GM23338 (cell line): ENCODE measurements at regions not wholly inside any gene's neighbourhood (a gene's known extent, or its start where the extent isn't known, plus 50 kb on each side); places are given as distances from the start of the nearest gene placed in this dataset.

Experiments used
- ATAC-seq: fragments of 200-7000 bp; cut with Tn5 transposase; 3 replicates; pipeline ENCODE4 v1.9.1; 2020
- DNase-seq: peaks from one replicate; pipeline ENCODE4 v3.0.0-alpha.2; 2015; ENCODE audit warnings: low spot score
- H2AFZ ChIP-seq: fragments of 200-600 bp; sonication (generic); 2 replicates; pipeline ENCODE4 v1.8.0; 2016; ENCODE audit warnings: antibody characterized with exemption, mild to moderate bottlenecking, moderate library complexity
- H3F3A ChIP-seq: fragments of 200-600 bp; sonication (generic); replicated peaks from 2 replicates; pipeline ENCODE4 v1.8.0; 2017; ENCODE audit warnings: antibody characterized with exemption, mixed run types, low read depth
- H3K27ac ChIP-seq: fragments of 200-600 bp; sonication (generic); 2 replicates; pipeline ENCODE4 v1.6.1; 2016; ENCODE audit warnings: low read depth
- H3K27me3 ChIP-seq: fragments of 200-600 bp; sonication (generic); 2 replicates; pipeline ENCODE4 v1.8.0; 2016; ENCODE audit warnings: mild to moderate bottlenecking, mixed run types, moderate library complexity; ENCODE audit not compliant: insufficient read depth
- H3K36me3 ChIP-seq: fragments of 200-600 bp; sonication (generic); 2 replicates; pipeline ENCODE4 v1.8.0; 2016; ENCODE audit warnings: mild to moderate bottlenecking; ENCODE audit not compliant: insufficient read depth
- H3K4me1 ChIP-seq: fragments of 200-600 bp; sonication (generic); 2 replicates; pipeline ENCODE4 v1.8.0; 2016; ENCODE audit warnings: mild to moderate bottlenecking, moderate library complexity; ENCODE audit not compliant: insufficient read depth
- H3K4me2 ChIP-seq: fragments of 200-600 bp; sonication (generic); 2 replicates; pipeline ENCODE4 v1.7.1; 2017; ENCODE audit warnings: mixed run types
- H3K4me3 ChIP-seq: fragments of 200-600 bp; sonication (generic); 2 replicates; pipeline ENCODE4 v1.6.1; 2016; ENCODE audit warnings: mixed run types
- H3K79me2 ChIP-seq: fragments of 200-600 bp; sonication (generic); replicated peaks from 2 replicates; pipeline ENCODE4 v1.8.0; 2017; ENCODE audit warnings: mild to moderate bottlenecking; ENCODE audit not compliant: insufficient read depth
- H3K9me2 ChIP-seq: fragments of 200-600 bp; sonication (generic); 2 replicates; pipeline ENCODE4 v1.8.0; 2017; ENCODE audit not compliant: insufficient read depth
- H4K20me1 ChIP-seq: fragments of 200-600 bp; sonication (generic); replicated peaks from 2 replicates; pipeline ENCODE4 v1.8.0; 2017; ENCODE audit warnings: mild to moderate bottlenecking; ENCODE audit not compliant: insufficient read depth
- H3K27ac Mint-ChIP-seq: 2 replicates; pipeline ENCODE4 v1.8.0; 2020; ENCODE audit warnings: inconsistent platforms, mild to moderate bottlenecking, moderate library complexity, mixed read lengths
- H3K27me3 Mint-ChIP-seq: 3 replicates; pipeline ENCODE4 v1.8.0; 2022; ENCODE audit warnings: low read depth, mild to moderate bottlenecking, moderate library complexity, mixed read lengths, inconsistent platforms; ENCODE audit not compliant: insufficient read depth, poor library complexity
- H3K36me3 Mint-ChIP-seq: 3 replicates; pipeline ENCODE4 v1.8.0; 2021; ENCODE audit warnings: low read depth, mild to moderate bottlenecking, inconsistent platforms, moderate library complexity, mixed read lengths
- H3K4me1 Mint-ChIP-seq: 3 replicates; pipeline ENCODE4 v1.8.0; 2020; ENCODE audit warnings: mild to moderate bottlenecking, inconsistent platforms, mixed read lengths
- H3K4me3 Mint-ChIP-seq: 3 replicates; pipeline ENCODE4 v1.8.0; 2021; ENCODE audit warnings: moderate library complexity, mild to moderate bottlenecking, inconsistent platforms, mixed read lengths
- H3K9me3 Mint-ChIP-seq: 3 replicates; pipeline ENCODE4 v1.8.0; 2020; ENCODE audit warnings: moderate library complexity, mild to moderate bottlenecking, inconsistent platforms, mixed read lengths
- EZH2 ChIP-seq: fragments of 200-600 bp; sonication (generic); IDR thresholded peaks from one replicate; pipeline ENCODE4 v1.8.0; 2017; ENCODE audit warnings: antibody characterized with exemption, mild to moderate bottlenecking, low read depth; ENCODE audit not compliant: unreplicated experiment
- EZH2phosphoT487 ChIP-seq: fragments of 200-600 bp; sonication (generic); IDR thresholded peaks from one replicate; pipeline ENCODE4 v1.8.1; 2018; ENCODE audit warnings: antibody characterized with exemption; ENCODE audit not compliant: unreplicated experiment
- NANOG ChIP-seq: IDR thresholded peaks from 2 replicates; pipeline ENCODE4 v1.6.1; 2016; ENCODE audit warnings: antibody characterized with exemption, borderline replicate concordance
- REST ChIP-seq: IDR thresholded peaks from one replicate; pipeline ENCODE4 v1.6.1; 2018; ENCODE audit warnings: antibody characterized with exemption; ENCODE audit not compliant: unreplicated experiment
- STAT1 ChIP-seq: IDR thresholded peaks from one replicate; pipeline ENCODE4 v1.6.1; 2016; ENCODE audit warnings: antibody characterized with exemption; ENCODE audit not compliant: unreplicated experiment
- ZNF114 ChIP-seq: fragments of 250-450 bp; sonication (Bioruptor Pico); IDR thresholded peaks from 2 replicates; pipeline ENCODE4 v1.5.0; 2020; ENCODE audit warnings: mild to moderate bottlenecking, moderate library complexity
- TF ChIP-seq, protein P1 (sequence below), 2 experiments: fragments of 200-600 bp in 1 of 2; sonication (generic) in 1 of 2; conservative IDR thresholded peaks; 2 replicates each; pipeline versions ENCODE4 v1.5.1 to v1.6.1; 2016 to 2017; ENCODE audit warnings: antibody characterized with exemption in 2 of 2, low read depth in 2 of 2, mild to moderate bottlenecking in 2 of 2, moderate library complexity in 1 of 2
- TF ChIP-seq, protein P2 (sequence below): fragments of 250-450 bp; sonication (Bioruptor Pico); IDR thresholded peaks from 2 replicates; pipeline ENCODE4 v1.5.0; 2020; ENCODE audit warnings: mild to moderate bottlenecking, moderate library complexity
- TF ChIP-seq, protein P3 (sequence below): IDR thresholded peaks from 2 replicates; pipeline ENCODE4 v1.6.1; 2016; ENCODE audit warnings: antibody characterized with exemption

DNA sequence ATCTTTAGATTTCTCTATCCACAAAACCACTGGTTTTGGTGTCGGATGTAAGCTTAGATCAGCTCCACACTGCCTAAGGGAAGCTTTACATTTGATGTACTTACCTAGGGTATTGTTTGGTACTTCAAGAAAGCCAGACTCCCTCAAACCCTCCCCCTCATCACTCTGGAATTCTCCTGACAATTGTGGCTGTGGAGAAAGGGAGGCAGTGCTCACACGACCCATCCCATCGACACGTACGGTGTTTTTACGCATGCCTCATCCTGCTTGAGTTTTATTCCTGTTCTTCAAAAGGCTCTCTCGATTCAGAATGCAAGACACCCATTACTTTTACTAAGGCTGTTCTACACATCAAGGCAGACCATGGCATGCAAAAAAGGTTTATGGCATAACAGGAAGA, 67.3 kb upstream of the ONECUT1 start:
- peaks cover 17% of the 10 kb centered on the region; the same call in 1 of the 2 replicates for H3K9me2 ChIP-seq
- H3K4me3 Mint-ChIP-seq = no peak overlapping the region
- peaks cover 19% of the 10 kb centered on the region for H3K4me1 Mint-ChIP-seq
- H3K27me3 ChIP-seq = 0 out of 2 replicates have a peak, but pooled peaks cover 2% of the 10 kb centered on the region
- no peaks in the 10 kb centered on the region for H3K36me3 ChIP-seq
- peaks cover 18% of the 10 kb centered on the region for H3K4me1 ChIP-seq
- no peaks in the 10 kb centered on the region for H3K36me3 Mint-ChIP-seq
- H3K4me2 ChIP-seq = peak overlapping the region; percentile 59; the same call in 1 of the 2 replicates
- peak; percentile 24; the same call in 2 of the 3 replicates for ATAC-seq
- no peak overlapping the region for H3K4me3 ChIP-seq
- no peak overlapping the region for H3K27ac Mint-ChIP-seq
- H3K9me3 Mint-ChIP-seq = no peaks in the 10 kb centered on the region
- H3K27me3 Mint-ChIP-seq = no peaks in the 10 kb centered on the region
- H4K20me1 ChIP-seq = no peaks in the 10 kb centered on the region
- no peaks in the 10 kb centered on the region for H3K79me2 ChIP-seq
- no peak for TF ChIP-seq EZH2
- no peak for TF ChIP-seq EZH2phosphoT487
- TF ChIP-seq, protein P1, sequence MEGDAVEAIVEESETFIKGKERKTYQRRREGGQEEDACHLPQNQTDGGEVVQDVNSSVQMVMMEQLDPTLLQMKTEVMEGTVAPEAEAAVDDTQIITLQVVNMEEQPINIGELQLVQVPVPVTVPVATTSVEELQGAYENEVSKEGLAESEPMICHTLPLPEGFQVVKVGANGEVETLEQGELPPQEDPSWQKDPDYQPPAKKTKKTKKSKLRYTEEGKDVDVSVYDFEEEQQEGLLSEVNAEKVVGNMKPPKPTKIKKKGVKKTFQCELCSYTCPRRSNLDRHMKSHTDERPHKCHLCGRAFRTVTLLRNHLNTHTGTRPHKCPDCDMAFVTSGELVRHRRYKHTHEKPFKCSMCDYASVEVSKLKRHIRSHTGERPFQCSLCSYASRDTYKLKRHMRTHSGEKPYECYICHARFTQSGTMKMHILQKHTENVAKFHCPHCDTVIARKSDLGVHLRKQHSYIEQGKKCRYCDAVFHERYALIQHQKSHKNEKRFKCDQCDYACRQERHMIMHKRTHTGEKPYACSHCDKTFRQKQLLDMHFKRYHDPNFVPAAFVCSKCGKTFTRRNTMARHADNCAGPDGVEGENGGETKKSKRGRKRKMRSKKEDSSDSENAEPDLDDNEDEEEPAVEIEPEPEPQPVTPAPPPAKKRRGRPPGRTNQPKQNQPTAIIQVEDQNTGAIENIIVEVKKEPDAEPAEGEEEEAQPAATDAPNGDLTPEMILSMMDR (conservative IDR thresholded peaks at IDR 0.05; ENCODE audit: low read depth in 2 of 2) = no peak
- no peak for TF ChIP-seq NANOG
- no peak for DNase-seq
- H3F3A ChIP-seq = no peaks in the 10 kb centered on the region
- no peak overlapping the region for H2AFZ ChIP-seq
- no peak overlapping the region for H3K27ac ChIP-seq

- H3K9me3 Mint-ChIP-seq = no peaks in the 10 kb centered on the region
- TF ChIP-seq, protein P2, sequence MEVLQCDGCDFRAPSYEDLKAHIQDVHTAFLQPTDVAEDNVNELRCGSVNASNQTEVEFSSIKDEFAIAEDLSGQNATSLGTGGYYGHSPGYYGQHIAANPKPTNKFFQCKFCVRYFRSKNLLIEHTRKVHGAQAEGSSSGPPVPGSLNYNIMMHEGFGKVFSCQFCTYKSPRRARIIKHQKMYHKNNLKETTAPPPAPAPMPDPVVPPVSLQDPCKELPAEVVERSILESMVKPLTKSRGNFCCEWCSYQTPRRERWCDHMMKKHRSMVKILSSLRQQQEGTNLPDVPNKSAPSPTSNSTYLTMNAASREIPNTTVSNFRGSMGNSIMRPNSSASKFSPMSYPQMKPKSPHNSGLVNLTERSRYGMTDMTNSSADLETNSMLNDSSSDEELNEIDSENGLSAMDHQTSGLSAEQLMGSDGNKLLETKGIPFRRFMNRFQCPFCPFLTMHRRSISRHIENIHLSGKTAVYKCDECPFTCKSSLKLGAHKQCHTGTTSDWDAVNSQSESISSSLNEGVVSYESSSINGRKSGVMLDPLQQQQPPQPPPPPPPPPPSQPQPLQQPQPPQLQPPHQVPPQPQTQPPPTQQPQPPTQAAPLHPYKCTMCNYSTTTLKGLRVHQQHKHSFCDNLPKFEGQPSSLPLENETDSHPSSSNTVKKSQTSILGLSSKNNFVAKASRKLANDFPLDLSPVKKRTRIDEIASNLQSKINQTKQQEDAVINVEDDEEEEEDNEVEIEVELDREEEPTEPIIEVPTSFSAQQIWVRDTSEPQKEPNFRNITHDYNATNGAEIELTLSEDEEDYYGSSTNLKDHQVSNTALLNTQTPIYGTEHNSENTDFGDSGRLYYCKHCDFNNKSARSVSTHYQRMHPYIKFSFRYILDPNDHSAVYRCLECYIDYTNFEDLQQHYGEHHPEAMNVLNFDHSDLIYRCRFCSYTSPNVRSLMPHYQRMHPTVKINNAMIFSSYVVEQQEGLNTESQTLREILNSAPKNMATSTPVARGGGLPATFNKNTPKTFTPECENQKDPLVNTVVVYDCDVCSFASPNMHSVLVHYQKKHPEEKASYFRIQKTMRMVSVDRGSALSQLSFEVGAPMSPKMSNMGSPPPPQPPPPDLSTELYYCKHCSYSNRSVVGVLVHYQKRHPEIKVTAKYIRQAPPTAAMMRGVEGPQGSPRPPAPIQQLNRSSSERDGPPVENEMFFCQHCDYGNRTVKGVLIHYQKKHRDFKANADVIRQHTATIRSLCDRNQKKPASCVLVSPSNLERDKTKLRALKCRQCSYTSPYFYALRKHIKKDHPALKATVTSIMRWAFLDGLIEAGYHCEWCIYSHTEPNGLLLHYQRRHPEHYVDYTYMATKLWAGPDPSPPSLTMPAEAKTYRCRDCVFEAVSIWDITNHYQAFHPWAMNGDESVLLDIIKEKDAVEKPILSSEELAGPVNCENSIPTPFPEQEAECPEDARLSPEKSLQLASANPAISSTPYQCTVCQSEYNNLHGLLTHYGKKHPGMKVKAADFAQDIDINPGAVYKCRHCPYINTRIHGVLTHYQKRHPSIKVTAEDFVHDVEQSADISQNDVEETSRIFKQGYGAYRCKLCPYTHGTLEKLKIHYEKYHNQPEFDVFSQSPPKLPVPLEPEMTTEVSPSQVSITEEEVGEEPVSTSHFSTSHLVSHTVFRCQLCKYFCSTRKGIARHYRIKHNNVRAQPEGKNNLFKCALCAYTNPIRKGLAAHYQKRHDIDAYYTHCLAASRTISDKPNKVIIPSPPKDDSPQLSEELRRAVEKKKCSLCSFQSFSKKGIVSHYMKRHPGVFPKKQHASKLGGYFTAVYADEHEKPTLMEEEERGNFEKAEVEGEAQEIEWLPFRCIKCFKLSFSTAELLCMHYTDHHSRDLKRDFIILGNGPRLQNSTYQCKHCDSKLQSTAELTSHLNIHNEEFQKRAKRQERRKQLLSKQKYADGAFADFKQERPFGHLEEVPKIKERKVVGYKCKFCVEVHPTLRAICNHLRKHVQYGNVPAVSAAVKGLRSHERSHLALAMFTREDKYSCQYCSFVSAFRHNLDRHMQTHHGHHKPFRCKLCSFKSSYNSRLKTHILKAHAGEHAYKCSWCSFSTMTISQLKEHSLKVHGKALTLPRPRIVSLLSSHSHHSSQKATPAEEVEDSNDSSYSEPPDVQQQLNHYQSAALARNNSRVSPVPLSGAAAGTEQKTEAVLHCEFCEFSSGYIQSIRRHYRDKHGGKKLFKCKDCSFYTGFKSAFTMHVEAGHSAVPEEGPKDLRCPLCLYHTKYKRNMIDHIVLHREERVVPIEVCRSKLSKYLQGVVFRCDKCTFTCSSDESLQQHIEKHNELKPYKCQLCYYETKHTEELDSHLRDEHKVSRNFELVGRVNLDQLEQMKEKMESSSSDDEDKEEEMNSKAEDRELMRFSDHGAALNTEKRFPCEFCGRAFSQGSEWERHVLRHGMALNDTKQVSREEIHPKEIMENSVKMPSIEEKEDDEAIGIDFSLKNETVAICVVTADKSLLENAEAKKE (CRISPR knock-in tag) = no peak
- TF ChIP-seq, protein P3, sequence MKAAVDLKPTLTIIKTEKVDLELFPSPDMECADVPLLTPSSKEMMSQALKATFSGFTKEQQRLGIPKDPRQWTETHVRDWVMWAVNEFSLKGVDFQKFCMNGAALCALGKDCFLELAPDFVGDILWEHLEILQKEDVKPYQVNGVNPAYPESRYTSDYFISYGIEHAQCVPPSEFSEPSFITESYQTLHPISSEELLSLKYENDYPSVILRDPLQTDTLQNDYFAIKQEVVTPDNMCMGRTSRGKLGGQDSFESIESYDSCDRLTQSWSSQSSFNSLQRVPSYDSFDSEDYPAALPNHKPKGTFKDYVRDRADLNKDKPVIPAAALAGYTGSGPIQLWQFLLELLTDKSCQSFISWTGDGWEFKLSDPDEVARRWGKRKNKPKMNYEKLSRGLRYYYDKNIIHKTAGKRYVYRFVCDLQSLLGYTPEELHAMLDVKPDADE = no peak
- no peak for TF ChIP-seq REST
- TF ChIP-seq NANOG = no peak
- TF ChIP-seq STAT1 = no peak
- TF ChIP-seq ZNF114 (CRISPR knock-in tag) = no peak
Measured at GRCh38 chr15:52856286-52856685, 66.2 kb upstream of the ONECUT1 start.

More at GRCh38 chr15:52856286-52856685, 66.2 kb upstream of the ONECUT1 start:
- ATAC-seq (peak; percentile 19; the same call in 2 of the 3 replicates), DNase-seq (no peak)
- Mint-ChIP-seq H3K36me3 (no peaks in the 10 kb centered on the region), H3K27ac (no peak overlapping the region), H3K27me3 (peaks cover 2% of the 10 kb centered on the region), H3K4me1 (peaks cover 17% of the 10 kb centered on the region), H3K4me3 (no peak overlapping the region)
- Histone ChIP-seq H3K4me2 (no peak overlapping the region), H3K36me3 (no peaks in the 10 kb centered on the region), H3K27ac (no peak overlapping the region), H3K4me3 (no peak overlapping the region), H3K27me3 (0 out of 2 replicates have a peak, but pooled peaks cover 2% of the 10 kb centered on the region), H2AFZ (no peak overlapping the region), H3F3A (no peaks in the 10 kb centered on the region), H3K4me1 (peaks cover 18% of the 10 kb centered on the region), H3K9me2 (peaks cover 17% of the 10 kb centered on the region; the same call in 1 of the 2 replicates), H3K79me2 (no peaks in the 10 kb centered on the region), H4K20me1 (no peaks in the 10 kb centered on the region)
